ENCODE measurements at regions not wholly inside any gene's neighbourhood (a gene's known extent, or its start where the extent isn't known, plus 50 kb on each side); places are given as distances from the start of the nearest gene placed in this dataset.

GRCh38 chr12:47400266-47400665 is 305.6 kb downstream of the RPAP3 start:
- TF ChIP-seq CTCF (IDR thresholded peaks at IDR 0.05): no peak
- TF ChIP-seq EP300 (IDR thresholded peaks at IDR 0.05): no peak
